HEK293T (cell line): ENCODE measurements at regions not wholly inside any gene's neighbourhood (a gene's known extent, or its start where the extent isn't known, plus 50 kb on each side); places are given as distances from the start of the nearest gene placed in this dataset.

Experiments used
- ARNT ChIP-seq: fragments of 450-650 bp; IDR thresholded peaks from 2 replicates; pipeline ENCODE4 v1.6.1; 2017; ENCODE audit warnings: mild to moderate bottlenecking
- BHLHE40 ChIP-seq: fragments of 450-650 bp; IDR thresholded peaks from 2 replicates; pipeline ENCODE4 v1.6.1; 2016; ENCODE audit warnings: mild to moderate bottlenecking, moderate library complexity, borderline replicate concordance
- CTBP1 ChIP-seq: fragments of 450-650 bp; IDR thresholded peaks from 2 replicates; pipeline ENCODE4 v1.6.1; 2016; ENCODE audit warnings: borderline replicate concordance
- ELF4 ChIP-seq: fragments of 450-650 bp; IDR thresholded peaks from 2 replicates; pipeline ENCODE4 v1.6.1; 2017; ENCODE audit warnings: antibody characterized with exemption
- FOXA1 ChIP-seq: fragments of 450-650 bp; IDR thresholded peaks from 2 replicates; pipeline ENCODE4 v1.6.1; 2016; ENCODE audit warnings: mild to moderate bottlenecking
- FOXK2 ChIP-seq: fragments of 450-650 bp; IDR thresholded peaks from 2 replicates; pipeline ENCODE4 v1.6.1; 2016; ENCODE audit warnings: mild to moderate bottlenecking
- FOXM1 ChIP-seq: fragments of 450-650 bp; IDR thresholded peaks from 2 replicates; pipeline ENCODE4 v1.6.1; 2017; ENCODE audit warnings: mild to moderate bottlenecking, borderline replicate concordance
- L3MBTL2 ChIP-seq: fragments of 450-650 bp; conservative IDR thresholded peaks from 2 replicates; pipeline ENCODE4 v1.6.1; 2016; ENCODE audit warnings: mild to moderate bottlenecking
- NFRKB ChIP-seq: fragments of 450-650 bp; IDR thresholded peaks from 2 replicates; pipeline ENCODE4 v1.6.1; 2016; ENCODE audit warnings: mild to moderate bottlenecking, moderate library complexity
- PKNOX1 ChIP-seq: fragments of 450-650 bp; IDR thresholded peaks from 2 replicates; pipeline ENCODE4 v1.6.1; 2016
- SP1 ChIP-seq: fragments of 450-650 bp; IDR thresholded peaks from 2 replicates; pipeline ENCODE4 v1.6.1; 2017
- TARDBP ChIP-seq: fragments of 450-650 bp; IDR thresholded peaks from 2 replicates; pipeline ENCODE4 v1.6.1; 2016

DNA sequence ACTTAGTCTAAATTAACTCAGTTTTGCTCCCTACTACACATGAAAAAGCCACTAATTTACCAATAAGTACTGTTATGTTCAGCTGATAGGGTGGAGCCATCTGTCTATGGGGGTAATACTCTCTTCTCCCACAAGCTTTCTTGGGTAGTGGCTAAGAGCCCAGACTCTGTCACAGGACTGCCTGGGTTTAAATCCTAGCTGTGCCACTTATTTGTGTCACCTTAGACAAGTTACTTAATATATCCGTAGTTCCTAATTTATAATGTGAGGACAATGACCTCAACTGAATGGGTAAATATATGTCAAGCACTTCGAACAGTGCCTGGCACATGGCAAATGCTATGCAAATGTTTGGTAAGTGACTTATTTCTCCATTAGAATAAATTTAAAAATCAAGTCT is 185.6 kb downstream of the DACT1 start:
- TF ChIP-seq FOXA1 = no peak
- no peak for TF ChIP-seq FOXM1
- TF ChIP-seq SP1 = no peak
- TF ChIP-seq L3MBTL2 = no peak
- TF ChIP-seq BHLHE40 = no peak
- no peak for TF ChIP-seq FOXK2
- no peak for TF ChIP-seq ELF4
- no peak for TF ChIP-seq ARNT
- TF ChIP-seq NFRKB = no peak
- TF ChIP-seq CTBP1 = no peak
- TF ChIP-seq PKNOX1 = no peak
- TF ChIP-seq TARDBP = no peak
